Right hindlimb (tissue), 1 donor: ENCODE measurements at regions not wholly inside any gene's neighbourhood (a gene's known extent, or its start where the extent isn't known, plus 50 kb on each side); places are given as distances from the start of the nearest gene placed in this dataset.

Experiments
- DNase-seq: peaks from one replicate; pipeline ENCODE4 v3.0.0-alpha.2; 2018

- DNase-seq = no peak
These were observed 50.6 kb upstream of the DOK6 start for GRCh38 chr18:69349912-69350597.
